ENCODE measurements at regions not wholly inside any gene's neighbourhood (a gene's known extent, or its start where the extent isn't known, plus 50 kb on each side); places are given as distances from the start of the nearest gene placed in this dataset.

DNA sequence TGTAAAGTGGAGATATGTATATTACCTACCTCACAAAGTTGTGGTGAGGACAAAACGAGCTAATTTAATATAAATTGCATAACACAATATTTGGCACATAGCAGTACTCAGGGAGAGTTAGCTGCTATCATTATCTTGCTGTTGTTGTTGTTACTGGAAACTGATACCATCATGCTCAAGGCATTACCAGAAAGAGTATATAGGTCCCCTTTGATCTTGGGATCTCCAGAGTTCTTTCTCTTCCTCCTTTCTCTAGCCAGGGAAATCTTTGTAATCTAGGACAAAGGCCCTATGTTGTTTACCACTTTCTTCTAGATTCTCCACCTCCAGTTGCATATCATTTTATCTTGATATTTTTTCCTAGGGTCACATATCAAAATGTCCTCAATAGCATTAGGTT is 114.8 kb upstream of the RASA1 start:
- Histone ChIP-seq H3K4me2 (ENCODE audit: insufficient read depth, low read length) (no peak overlapping the region), H3K9me3 (replicated peaks; ENCODE audit: control insufficient read depth, insufficient read depth, low read length) (no peaks in the 10 kb centered on the region), H3K9me1 (replicated peaks; ENCODE audit: control insufficient read depth, extremely low read depth, insufficient read depth, low read length) (no peaks in the 10 kb centered on the region), H3K9ac (replicated peaks; ENCODE audit: extremely low read depth, insufficient read depth, low read length) (no peak overlapping the region), H3K79me2 (ENCODE audit: control insufficient read depth, insufficient read depth, low read length) (no peaks in the 10 kb centered on the region), H3K27ac (ENCODE audit: insufficient read depth, low read depth, low read length) (no peak overlapping the region), H3K27me3 (ENCODE audit: control insufficient read depth in 2 of 2, insufficient read depth in 2 of 2, low read length in 2 of 2) (no peaks in the 10 kb centered on the region), H3K36me3 (ENCODE audit: control insufficient read depth in 2 of 2, extremely low read depth in 1 of 2, insufficient read depth in 2 of 2, low read length in 2 of 2) (no peaks in the 10 kb centered on the region), H3K4me3 (replicated peaks in 1 of 3; ENCODE audit: insufficient read depth in 1 of 3, low read depth in 1 of 3, low read length in 3 of 3) (no peak overlapping the region), H2AFZ (ENCODE audit: low read depth, low read length) (no peak overlapping the region), H3K4me1 (ENCODE audit: control insufficient read depth, extremely low read depth, insufficient read depth, low read length) (peaks cover 31% of the 10 kb centered on the region), H4K20me1 (replicated peaks; ENCODE audit: control insufficient read depth, extremely low read depth, insufficient read depth, low read length) (no peaks in the 10 kb centered on the region)
- DNase-seq (ENCODE audit: low read depth, low spot score), result no peak
- ChIA-PET CTCF (interaction anchor here (2.3 to 2.4 kb wide), 2 partner anchors 8 to 115 kb away, joined by 6 to 7 read pairs; partner anchors contain the start of gene RASA1), POLR2A (no interaction called here)
- no TSS peak for BruUV-seq (replicated peaks)
- FAIRE-seq, result no peak
- TF ChIP-seq GATA2 (IDR thresholded peaks at IDR 0.05; ENCODE audit: insufficient read depth, insufficient read length, low read depth, low read length) (no peak), POLR2A (IDR thresholded peaks at IDR 0.05; ENCODE audit: low read depth, low read length) (no peak), CTCF (IDR thresholded peaks at IDR 0.05; ENCODE audit: extremely low read depth in 1 of 2, insufficient read depth in 1 of 2, low read depth in 1 of 2, low read length in 2 of 2) (no peak), FOS (IDR thresholded peaks at IDR 0.05; ENCODE audit: borderline replicate concordance, insufficient read depth, low read length) (no peak), EZH2 (IDR thresholded peaks at IDR 0.05; ENCODE audit: borderline replicate concordance, low read depth, low read length, severe bottlenecking) (no peak), JUN (IDR thresholded peaks at IDR 0.05; ENCODE audit: borderline replicate concordance, insufficient read depth, insufficient read length, low read depth) (no peak), MYC (IDR thresholded peaks at IDR 0.05; ENCODE audit: low read depth, low read length) (no peak), POLR2AphosphoS5 (IDR thresholded peaks at IDR 0.05; ENCODE audit: insufficient read depth, low read depth, low read length) (no peak)
- TF ChIP-seq, protein P1, sequence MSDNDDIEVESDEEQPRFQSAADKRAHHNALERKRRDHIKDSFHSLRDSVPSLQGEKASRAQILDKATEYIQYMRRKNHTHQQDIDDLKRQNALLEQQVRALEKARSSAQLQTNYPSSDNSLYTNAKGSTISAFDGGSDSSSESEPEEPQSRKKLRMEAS (IDR thresholded peaks at IDR 0.05; ENCODE audit: insufficient read depth, insufficient read length), result no peak
- dilution Hi-C loops (cut with MboI; ENCODE audit: extremely low pct_ligation_motif_present, low sequenced_read_pairs) (no loop called here), intact Hi-C loops (cut with micrococcal nuclease) (loop anchor here (5.0 kb wide), 1 partner anchor 239 kb away; no protein-coding TSS in a partner anchor)
